Putamen (tissue), 1 donor: ENCODE measurements at regions not wholly inside any gene's neighbourhood (a gene's known extent, or its start where the extent isn't known, plus 50 kb on each side); places are given as distances from the start of the nearest gene placed in this dataset.
"Not testable (repeated sequence)": the region's sequence is repeated elsewhere in the genome, so short reads cannot be mapped to it uniquely, and the experiment has no call there.

Source experiments
- DNase-seq: peaks from one replicate; pipeline ENCODE4 v3.0.0-alpha.2; 2016; ENCODE audit warnings: low spot score

DNA sequence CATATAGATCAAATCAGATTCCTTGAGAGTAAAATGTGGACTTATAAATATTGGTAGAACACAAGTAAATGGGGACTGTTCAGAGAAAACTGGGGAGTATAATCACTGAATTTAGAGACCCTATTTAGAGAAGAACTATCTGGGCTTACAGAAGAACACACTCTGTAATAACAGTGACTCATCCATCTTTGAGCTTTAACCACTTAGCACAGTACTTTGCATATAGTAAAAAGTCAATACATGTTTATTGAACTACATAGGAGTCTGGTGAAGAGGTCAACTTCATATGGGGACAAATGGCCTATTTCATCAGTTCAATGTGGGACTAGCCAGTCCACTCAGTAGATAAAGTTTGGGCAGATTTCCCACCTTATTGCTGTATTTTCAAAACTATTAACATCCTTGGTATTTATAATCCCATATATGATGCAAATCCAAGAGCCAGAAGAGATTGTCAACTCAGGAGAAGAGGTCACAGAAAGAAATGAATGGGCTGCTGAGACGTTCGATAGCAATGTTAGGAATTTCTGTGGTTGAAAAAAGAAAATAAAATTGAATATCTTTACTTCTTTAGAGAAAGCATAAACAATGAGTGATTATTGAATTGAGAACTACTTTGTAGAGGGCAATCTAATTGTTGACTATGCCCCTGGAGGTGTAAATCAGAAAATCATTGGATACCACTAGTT, 119.3 kb upstream of the CACNA2D1 start:
- DNase-seq = no peak

DNA sequence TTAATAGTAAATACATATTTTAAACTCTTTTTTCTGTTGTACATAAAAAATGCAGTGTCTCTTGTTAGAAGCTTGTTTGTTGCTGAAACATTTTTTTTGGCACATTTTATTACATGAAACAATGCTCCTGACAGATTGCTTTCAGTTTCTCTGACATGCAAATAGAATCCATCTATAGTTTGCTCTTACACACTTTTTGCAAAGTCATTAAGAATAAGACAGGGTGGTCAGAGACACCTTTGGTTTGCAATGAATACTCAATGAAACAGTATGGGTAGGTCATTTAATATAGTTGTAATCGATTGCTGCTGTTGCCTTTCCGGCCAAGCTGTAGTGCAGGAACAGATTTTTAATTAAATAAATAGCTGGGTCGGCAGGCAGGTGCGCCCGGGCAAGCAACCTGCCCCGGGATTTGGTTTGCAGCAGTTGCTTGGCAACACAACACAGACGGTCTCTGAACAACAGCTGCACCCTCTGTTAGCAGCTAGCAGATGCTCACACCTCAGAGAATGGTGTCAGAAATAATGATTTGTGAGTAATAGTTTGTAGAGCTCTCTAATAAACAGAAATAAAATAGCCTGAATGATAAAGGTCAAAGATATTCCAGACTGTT, 115.7 kb upstream of the CACNA2D1 start:
- DNase-seq = no peak

- no peak for DNase-seq
Measured at GRCh38 chr7:82549616-82550285, 106.2 kb upstream of the CACNA2D1 start.

GRCh38 chr7:82548141-82548688, 104.6 kb upstream of the CACNA2D1 start:
- DNase-seq = no peak

DNA sequence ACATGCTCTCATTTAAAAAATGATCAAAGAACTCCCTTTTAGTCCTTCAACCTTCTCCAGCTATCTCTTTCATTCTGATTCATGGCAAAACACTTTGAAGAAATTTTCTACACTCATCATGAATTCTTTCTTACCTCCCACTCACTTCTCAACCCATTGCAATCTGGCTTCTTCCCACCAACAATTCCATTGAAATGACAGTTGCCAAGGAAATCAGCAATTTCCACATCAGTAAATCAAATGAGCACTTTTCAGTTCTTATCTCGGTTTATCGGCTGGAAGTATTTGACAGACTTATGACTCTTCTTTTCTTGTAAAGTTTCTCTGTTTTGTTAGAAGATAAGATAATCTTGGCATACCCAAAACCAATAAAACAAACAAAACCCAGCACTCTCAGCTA, 99.1 kb upstream of the CACNA2D1 start:
- peak; percentile 47 for DNase-seq

DNA sequence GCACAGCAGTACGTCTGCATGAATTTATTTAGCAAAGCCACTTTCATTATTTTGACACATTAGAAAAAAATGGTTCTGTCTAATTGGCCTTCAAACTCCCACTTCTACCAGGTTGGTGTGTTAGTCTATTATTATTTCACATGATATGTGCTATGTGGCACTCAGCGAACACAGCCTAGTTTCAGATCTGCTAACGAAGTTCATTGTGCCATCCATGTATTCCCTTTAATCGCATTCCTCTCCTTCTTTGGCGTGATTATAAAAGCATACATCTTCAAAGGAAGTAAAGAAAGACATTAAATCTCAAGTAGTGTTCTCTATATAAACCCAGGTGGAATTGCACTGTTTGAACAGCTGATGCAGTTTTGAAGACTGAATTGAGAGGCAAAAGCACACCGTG, 96.4 kb upstream of the CACNA2D1 start:
- DNase-seq = no peak

- DNase-seq = no peak
Measured at GRCh38 chr7:82534684-82535083, 91.1 kb upstream of the CACNA2D1 start.

- no peak for DNase-seq
Measured at GRCh38 chr7:82530361-82530760, 86.8 kb upstream of the CACNA2D1 start.

DNA sequence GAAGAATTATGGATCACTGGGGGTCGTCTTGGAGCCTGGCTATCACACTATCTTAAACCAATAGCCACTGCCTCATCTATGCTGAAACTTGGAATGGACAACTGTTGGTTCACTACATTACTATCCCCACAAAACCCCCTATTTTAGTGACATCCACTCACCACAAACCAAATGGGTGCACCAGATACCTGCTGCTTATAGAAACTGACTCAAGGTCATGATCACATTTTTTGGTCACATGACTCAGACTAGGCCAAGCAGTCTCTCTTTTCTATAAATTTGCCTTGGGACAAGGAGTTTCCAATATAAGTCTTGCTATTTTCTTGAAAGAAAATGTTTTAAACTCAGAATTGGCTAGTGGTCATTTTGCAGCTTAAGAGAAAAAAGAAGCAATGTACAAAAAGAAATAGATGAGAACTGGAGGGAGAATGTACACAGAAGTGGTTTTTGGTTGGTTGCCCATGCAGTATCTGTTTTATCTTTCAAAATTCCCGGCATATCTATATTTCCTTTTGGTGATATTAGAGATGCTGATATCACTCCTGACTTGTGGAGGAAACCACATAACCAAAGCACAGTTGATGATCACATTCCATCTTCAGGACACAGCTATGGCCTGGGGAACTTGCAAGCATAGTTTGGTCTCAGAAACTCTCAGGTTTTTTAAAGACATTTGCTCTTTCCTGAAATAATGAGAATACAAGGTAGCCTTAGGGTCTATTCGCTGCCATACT, 85.2 kb upstream of the CACNA2D1 start:
- DNase-seq = no peak

DNA sequence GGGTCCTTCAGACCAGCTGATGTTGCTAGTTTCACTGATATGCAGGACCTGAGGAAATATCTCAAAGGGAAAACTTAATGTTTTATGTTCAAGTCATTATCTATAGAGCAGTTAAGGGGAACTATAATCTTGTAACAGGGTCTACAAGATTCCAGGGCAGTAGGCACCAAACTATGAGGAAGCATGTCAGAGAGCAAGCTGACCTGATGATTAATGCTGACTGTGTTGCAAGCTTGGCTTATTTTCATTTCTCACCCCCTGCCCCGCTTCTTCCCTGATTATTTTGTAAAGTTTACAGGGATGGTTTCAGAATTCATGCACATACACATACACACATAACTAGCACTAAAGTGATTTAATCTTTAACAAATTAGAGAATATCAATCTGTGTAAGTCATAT, 84.3 kb upstream of the CACNA2D1 start:
- DNase-seq = no peak

DNA sequence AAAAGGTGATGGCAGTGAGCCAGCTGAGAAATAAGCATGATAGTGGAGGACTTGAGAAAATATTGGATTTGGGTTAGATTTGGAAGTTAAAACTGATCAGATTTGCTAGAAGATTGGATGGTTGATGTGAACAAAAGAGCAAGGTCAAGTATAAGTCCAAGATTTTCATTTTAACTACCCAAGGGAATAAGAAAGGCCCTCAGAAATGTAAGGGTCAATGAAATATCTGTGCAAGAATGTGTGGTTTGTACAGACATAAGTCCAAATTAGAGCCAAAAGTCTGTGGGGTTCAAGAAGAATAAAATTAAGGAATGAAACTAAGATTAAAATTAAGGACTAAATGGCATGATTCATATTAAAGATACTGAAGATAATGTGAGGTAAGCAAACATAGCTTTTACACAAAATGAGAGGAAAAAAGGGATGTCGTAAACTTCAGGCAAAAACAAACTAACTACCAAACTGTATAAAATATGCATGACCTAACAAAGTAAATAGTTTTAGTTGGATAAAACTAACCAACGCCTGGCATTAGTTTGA, 78.4 kb upstream of the CACNA2D1 start:
- DNase-seq = no peak

DNA sequence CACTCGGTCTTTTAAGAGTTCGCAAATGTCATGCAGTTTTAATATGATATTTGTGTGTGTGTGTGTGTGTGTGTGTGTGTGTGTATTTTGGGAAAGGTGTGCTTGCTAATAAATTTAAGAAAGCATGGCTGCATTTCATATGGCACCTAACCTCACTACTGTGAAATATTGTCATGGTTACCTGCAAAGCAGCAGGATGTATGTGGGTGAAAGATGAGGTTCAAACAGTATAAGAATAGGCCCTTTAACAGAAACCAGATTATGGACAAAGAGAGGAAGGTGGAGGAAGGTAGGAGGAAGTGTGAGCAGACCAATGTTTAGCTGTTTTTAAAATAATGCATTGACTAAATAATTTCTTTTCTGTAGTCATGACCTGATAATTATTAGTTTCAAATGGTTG, 73.5 kb upstream of the CACNA2D1 start:
- no peak for DNase-seq

- DNase-seq = no peak
Measured at GRCh38 chr7:82511542-82511941, 68.0 kb upstream of the CACNA2D1 start.

DNA sequence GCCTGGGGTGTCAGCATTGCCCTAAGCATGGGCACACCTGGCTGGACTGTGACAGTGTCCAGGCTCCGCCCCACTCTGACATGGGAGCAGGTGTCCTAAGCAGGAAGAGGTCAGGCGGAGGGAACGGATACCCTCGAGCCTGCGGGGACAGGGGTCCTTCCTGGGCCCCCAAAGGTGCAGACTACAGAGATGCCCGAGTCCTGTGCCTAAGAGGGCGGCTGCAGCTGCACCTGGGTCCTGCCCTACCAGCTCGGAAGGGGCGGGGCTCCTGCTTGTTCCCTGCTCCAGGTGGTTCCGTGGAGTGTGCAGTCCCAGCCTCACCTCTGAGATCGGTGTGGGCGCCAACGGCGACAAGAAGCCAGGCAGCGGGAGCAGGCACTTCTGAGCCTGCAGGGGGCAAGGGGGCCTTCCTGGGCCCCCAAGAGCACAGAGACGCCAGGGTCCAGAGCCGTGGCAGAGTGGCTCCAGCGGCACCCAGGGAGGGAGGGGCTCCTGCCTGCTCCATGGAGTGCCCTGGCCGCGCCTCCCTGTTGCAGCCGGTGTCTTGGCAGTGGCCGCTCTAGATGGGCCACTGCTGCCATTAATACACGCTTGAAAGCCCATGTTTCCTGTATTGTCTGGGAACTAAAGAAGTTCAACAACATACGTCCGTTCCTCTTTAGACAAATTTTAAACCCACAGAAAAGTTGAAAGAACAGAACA, 64.5 kb upstream of the CACNA2D1 start:
- no peak for DNase-seq

DNA sequence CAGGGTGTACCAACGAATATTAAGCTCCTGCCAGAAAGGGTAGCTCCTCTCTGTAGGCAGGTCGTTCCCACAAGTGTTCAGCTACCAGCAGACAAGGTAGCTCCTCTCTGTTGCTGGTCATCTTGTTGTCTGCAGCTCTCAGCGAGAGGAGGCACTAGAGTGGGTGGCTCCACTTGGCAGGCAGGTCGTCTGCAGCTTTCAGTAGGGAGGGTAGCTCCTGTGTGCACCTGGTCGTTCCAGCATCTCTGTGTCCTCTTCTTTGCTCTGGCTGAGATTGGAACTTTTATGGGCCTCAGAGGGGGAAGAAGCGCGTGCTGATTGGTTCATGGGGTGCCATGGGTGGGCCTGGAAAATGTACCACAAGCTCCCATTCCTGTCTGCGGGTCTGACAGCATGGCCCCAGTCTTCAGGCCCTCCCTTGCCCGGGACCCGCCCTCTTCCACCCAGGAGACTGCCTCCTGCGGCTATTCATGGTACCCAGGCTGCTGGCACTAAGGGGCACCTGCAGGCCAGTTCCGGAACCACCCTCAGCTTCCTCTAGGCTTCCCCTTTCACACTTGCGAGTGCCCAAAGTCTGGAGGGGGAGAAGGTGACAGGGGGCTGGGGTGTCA, 63.9 kb upstream of the CACNA2D1 start:
- no peak for DNase-seq

DNA sequence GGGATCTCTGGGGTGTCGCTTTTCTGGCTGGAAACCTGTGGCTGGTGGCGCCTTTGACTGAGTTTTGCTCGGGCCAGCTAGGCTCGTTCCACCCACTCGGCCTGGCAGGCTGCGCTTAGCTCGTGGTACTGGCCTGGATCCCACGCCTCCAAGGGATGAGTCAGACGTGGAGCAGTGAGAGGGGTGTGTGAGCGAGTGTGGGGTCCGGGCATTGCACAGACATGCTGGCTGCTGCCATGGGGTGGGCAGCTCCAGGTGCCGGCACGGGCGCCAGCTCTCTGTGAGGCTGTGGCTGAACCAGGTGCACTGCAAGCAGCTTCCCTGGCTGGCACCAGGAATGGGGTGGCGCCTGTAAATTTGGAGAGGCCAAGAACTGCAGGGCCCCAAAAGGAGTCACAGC, 63.1 kb upstream of the CACNA2D1 start:
- DNase-seq = no peak

- no peak for DNase-seq
Measured at GRCh38 chr7:82506208-82506607, 62.6 kb upstream of the CACNA2D1 start.

DNA sequence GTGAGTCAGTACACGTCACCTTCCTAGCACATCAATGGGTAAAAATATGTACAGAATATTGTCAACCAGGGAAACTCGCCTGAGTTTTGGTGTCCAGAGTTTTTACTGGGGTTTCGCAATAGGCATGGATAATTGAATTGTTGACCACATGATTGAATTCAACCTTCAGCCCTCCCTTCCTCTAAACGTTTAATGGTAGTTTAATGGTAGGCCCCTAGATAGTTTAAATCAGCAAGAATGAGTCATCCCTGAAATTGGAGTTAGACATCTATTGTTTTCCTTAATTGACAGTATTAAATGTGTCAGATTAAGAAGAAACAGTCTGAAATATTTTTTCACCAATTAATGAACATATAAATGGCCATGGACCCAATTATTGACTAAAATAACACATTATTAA, 57.8 kb upstream of the CACNA2D1 start:
- DNase-seq = no peak

- not testable (repeated sequence) for DNase-seq
Measured at GRCh38 chr7:82499546-82499945, 56.0 kb upstream of the CACNA2D1 start.

DNA sequence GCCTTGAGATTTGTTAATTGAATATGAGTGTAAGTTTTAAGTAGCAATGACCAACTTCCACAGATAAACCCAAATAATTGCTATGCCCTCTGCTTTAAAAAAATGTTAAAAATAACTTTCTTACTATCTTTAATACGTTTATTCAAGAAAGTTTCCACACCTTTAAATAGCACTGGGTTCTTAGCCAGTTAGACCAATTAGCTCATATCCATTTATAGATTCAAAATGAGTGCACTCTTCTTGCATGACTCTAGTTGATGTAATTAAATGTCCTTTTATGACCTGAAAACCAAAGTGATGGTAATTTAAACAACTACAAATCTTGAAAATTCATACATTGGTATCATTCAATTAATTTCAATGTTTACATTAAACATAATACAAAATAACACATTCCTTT, 50.8 kb upstream of the CACNA2D1 start:
- DNase-seq = no peak
